Activated CD4-positive, alpha-beta memory T cell treated with anti-CD3 and anti-CD28 coated beads for 36 hours (primary cell): ENCODE measurements at regions not wholly inside any gene's neighbourhood (a gene's known extent, or its start where the extent isn't known, plus 50 kb on each side); places are given as distances from the start of the nearest gene placed in this dataset.
"Not testable (repeated sequence)": the region's sequence is repeated elsewhere in the genome, so short reads cannot be mapped to it uniquely, and the experiment has no call there.

Experiments used
- CTCF ChIA-PET: fragments of 350-600 bp; sonication (Branson Sonifier 250); formaldehyde crosslinking; loops from one replicate; lab custom pipeline; 2021; ENCODE audit warnings: antibody characterized with exemption, inconsistent platforms; lab: Charles Lee
- POLR2A ChIA-PET: fragments of 350-600 bp; sonication (Branson Sonifier 250); formaldehyde crosslinking; loops from one replicate; lab custom pipeline; 2021; ENCODE audit warnings: antibody characterized with exemption; lab: Charles Lee
- DNase-seq: peaks from one replicate; pipeline ENCODE4 v3.0.0-alpha.2; 2020
- H3K27ac Mint-ChIP-seq: one replicate; pipeline ENCODE4 v1.8.0; 2021; ENCODE audit warnings: mixed read lengths
- H3K27me3 Mint-ChIP-seq: one replicate; pipeline ENCODE4 v1.8.0; 2021; ENCODE audit warnings: mixed read lengths
- H3K36me3 Mint-ChIP-seq: one replicate; pipeline ENCODE4 v1.8.0; 2021; ENCODE audit warnings: mixed read lengths
- H3K4me1 Mint-ChIP-seq: one replicate; pipeline ENCODE4 v1.8.0; 2021; ENCODE audit warnings: low read depth, mixed read lengths
- H3K4me3 Mint-ChIP-seq: one replicate; pipeline ENCODE4 v1.8.0; 2021; ENCODE audit warnings: mild to moderate bottlenecking, mixed read lengths
- H3K9me3 Mint-ChIP-seq: one replicate; pipeline ENCODE4 v1.8.0; 2021; ENCODE audit warnings: mixed read lengths
- intact Hi-C: fragments of 100-400 bp; cut with micrococcal nuclease; formaldehyde crosslinking; loops from one replicate; pipeline ENCODE4 v1.15.1; 2023

DNA sequence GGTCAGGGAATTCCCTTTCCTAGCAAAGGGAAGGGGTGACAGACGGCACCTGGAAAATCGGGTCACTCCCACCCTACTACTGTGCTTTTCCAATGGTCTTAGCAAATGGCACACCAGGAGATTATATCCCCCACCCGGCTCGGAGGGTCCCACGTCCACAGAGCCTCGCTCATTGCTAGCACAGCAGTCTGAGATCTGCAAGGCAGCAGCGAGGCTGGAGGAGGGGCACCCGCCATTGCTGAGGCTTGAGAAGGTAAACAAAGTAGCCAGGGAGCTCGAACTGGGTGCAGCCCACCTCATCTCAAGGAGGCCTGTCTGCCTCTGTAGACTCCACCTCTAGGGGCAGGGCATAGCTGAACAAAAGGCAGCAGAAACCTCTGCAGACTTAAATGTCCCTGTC, 139.8 kb upstream of the NRG3 start:
- intact Hi-C loops, POLR2A ChIA-PET: not testable (repeated sequence)

DNA sequence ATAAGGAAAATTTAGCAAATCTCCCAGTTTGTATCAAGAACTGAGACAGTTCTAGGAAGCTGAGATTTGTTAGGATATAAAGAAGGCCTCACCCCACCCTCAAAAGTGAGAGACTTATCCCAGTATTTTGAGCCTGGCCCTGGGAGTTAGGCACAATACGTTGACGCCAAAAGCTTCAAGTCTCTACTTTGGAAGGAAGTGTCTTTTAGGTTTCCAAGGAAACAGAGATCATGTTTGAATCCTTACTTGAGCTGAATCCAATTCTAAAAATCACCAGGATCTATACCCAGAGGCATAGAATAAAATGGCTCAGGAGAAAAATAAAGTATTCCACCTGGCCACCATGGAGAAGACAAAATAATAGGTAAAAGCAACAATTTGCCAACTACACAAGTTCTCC, 115.9 kb upstream of the NRG3 start:
- Mint-ChIP-seq H3K4me1 (no peaks in the 10 kb centered on the region), H3K9me3 (peaks cover 15% of the 10 kb centered on the region), H3K36me3 (no peaks in the 10 kb centered on the region), H3K27ac (no peak overlapping the region), H3K27me3 (no peaks in the 10 kb centered on the region), H3K4me3 (no peak overlapping the region)
- intact Hi-C loops = no loop called here
- POLR2A ChIA-PET = no interaction called here
- CTCF ChIA-PET = no interaction called here
- no peak for DNase-seq

More for the DNA sequence above, 139.8 kb upstream of the NRG3 start:
- H3K4me1 Mint-ChIP-seq, DNase-seq, H3K36me3 Mint-ChIP-seq, CTCF ChIA-PET, H3K27ac Mint-ChIP-seq, H3K4me3 Mint-ChIP-seq, H3K27me3 Mint-ChIP-seq: not testable (repeated sequence)
- H3K9me3 Mint-ChIP-seq = peaks cover 18% of the 10 kb centered on the region

- no peaks in the 10 kb centered on the region for H3K36me3 Mint-ChIP-seq
- H3K4me1 Mint-ChIP-seq = no peaks in the 10 kb centered on the region
- no peaks in the 10 kb centered on the region for H3K27me3 Mint-ChIP-seq
- CTCF ChIA-PET = no interaction called here
- no peak for DNase-seq
- intact Hi-C loops = no loop called here
- POLR2A ChIA-PET = no interaction called here
- no peak overlapping the region for H3K4me3 Mint-ChIP-seq
- no peak overlapping the region for H3K27ac Mint-ChIP-seq
- H3K9me3 Mint-ChIP-seq = peaks cover 13% of the 10 kb centered on the region
These were observed 90.8 kb upstream of the NRG3 start for GRCh38 chr10:81784111-81784597.

GRCh38 chr10:81792729-81793128, 82.3 kb upstream of the NRG3 start:
- no peak for DNase-seq
- Mint-ChIP-seq H3K36me3 (no peaks in the 10 kb centered on the region), H3K27ac (no peak overlapping the region), H3K9me3 (peaks cover 9% of the 10 kb centered on the region), H3K4me3 (no peak overlapping the region), H3K27me3 (no peaks in the 10 kb centered on the region), H3K4me1 (no peaks in the 10 kb centered on the region)
- ChIA-PET POLR2A (no interaction called here), CTCF (no interaction called here)
- intact Hi-C loops = no loop called here

- POLR2A ChIA-PET = no interaction called here
- intact Hi-C loops = no loop called here
- Mint-ChIP-seq H3K9me3 (peaks cover 36% of the 10 kb centered on the region), H3K4me3 (no peak overlapping the region), H3K4me1 (no peaks in the 10 kb centered on the region), H3K27me3 (no peaks in the 10 kb centered on the region), H3K27ac (no peak overlapping the region), H3K36me3 (no peaks in the 10 kb centered on the region)
- CTCF ChIA-PET = no interaction called here
- no peak for DNase-seq
These were observed 68.2 kb upstream of the NRG3 start for GRCh38 chr10:81806842-81807241.

DNA sequence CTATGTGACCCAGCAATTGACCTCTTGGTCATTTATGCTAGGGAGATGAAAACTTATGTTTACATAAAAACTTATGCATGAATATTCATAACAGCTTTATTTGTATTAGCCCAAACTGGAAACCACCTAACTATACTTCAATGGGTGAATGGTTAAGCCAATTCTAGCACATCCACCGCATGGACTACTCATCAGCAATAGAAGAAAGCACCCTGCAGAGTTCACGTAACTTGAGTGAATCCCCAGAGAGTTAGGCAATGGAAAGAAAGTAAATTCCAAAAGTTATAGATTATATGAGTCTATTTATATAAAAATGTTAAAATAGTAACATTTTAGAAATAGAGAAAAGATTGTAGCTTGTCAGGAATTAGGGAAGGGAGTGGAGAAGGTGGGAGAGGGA, 60.2 kb upstream of the NRG3 start:
- DNase-seq = no peak
- peaks cover 2% of the 10 kb centered on the region for H3K9me3 Mint-ChIP-seq
- intact Hi-C loops = no loop called here
- no peak overlapping the region for H3K27ac Mint-ChIP-seq
- H3K36me3 Mint-ChIP-seq = no peaks in the 10 kb centered on the region
- no peaks in the 10 kb centered on the region for H3K4me1 Mint-ChIP-seq
- ChIA-PET CTCF (no interaction called here), POLR2A (no interaction called here)
- no peaks in the 10 kb centered on the region for H3K27me3 Mint-ChIP-seq
- no peak overlapping the region for H3K4me3 Mint-ChIP-seq

DNA sequence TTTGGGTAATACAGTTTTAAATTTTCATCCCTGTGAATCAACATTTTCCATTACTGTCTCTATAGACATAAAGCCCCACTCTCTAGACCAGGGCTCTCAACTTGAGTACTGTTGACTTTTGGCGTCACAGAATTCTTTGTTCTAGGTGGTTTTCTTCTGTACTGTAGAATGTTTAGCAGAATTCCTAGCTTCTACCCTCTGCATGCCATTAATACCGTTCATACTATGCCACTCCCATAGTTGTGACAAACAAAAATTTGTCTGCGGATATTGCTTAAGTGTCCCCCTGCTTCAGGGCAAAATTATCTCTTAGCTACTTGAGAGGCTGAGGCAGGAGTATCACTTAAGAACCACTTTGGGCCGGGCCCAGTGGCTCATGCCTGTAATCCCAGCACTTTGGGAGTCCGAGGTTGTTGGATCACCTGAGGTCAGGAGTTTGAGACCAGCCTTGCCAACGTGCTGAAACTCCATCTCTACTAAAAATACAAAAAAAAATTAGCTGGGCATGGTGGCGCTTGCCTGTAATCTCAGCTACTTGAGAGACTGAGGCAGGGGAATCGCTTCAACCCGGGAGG, 57.3 kb upstream of the NRG3 start:
- H3K27ac Mint-ChIP-seq = no peak overlapping the region

GRCh38 chr10:81820418-81820817, 54.6 kb upstream of the NRG3 start:
- peaks cover 7% of the 10 kb centered on the region for H3K9me3 Mint-ChIP-seq
- H3K4me1 Mint-ChIP-seq = no peaks in the 10 kb centered on the region
- no peaks in the 10 kb centered on the region for H3K36me3 Mint-ChIP-seq
- no peak overlapping the region for H3K27ac Mint-ChIP-seq
- POLR2A ChIA-PET = no interaction called here
- H3K27me3 Mint-ChIP-seq = no peaks in the 10 kb centered on the region
- H3K4me3 Mint-ChIP-seq = no peak overlapping the region
- intact Hi-C loops = no loop called here
- CTCF ChIA-PET = no interaction called here
- no peak for DNase-seq

More for the DNA sequence above, 57.3 kb upstream of the NRG3 start:
- ChIA-PET CTCF (no interaction called here), POLR2A (no interaction called here)
- H3K9me3 Mint-ChIP-seq = peaks cover 7% of the 10 kb centered on the region
- H3K4me1 Mint-ChIP-seq = no peaks in the 10 kb centered on the region
- intact Hi-C loops = no loop called here
- no peaks in the 10 kb centered on the region for H3K36me3 Mint-ChIP-seq
- no peak overlapping the region for H3K4me3 Mint-ChIP-seq
- DNase-seq = no peak
- no peaks in the 10 kb centered on the region for H3K27me3 Mint-ChIP-seq
